ENCODE measurements at regions not wholly inside any gene's neighbourhood (a gene's known extent, or its start where the extent isn't known, plus 50 kb on each side); places are given as distances from the start of the nearest gene placed in this dataset.

GRCh38 chr10:107418085-107418806, 253.7 kb upstream of the SORCS1 start:
- CTCF ChIA-PET: no interaction called here
- POLR2A ChIA-PET: no interaction called here
- H3K9me3 ChIP-seq: no peaks in the 10 kb centered on the region
- TF ChIP-seq CTCF (IDR thresholded peaks at IDR 0.05; ENCODE audit: insufficient read depth in 1 of 2, low read depth in 1 of 2, low read length in 1 of 2, severe bottlenecking in 1 of 2, unreplicated experiment in 1 of 2): no peak
- no peak overlapping the region for H3K27ac Mint-ChIP-seq (ENCODE audit: unreplicated experiment)
- no peak overlapping the region for H3K4me3 Mint-ChIP-seq (ENCODE audit: unreplicated experiment)
- intact Hi-C loops (cut with micrococcal nuclease; ENCODE audit: unreplicated experiment): loop anchor here (10.0 kb wide), 1 partner anchor 1367 kb away; no protein-coding TSS in a partner anchor
- H3K36me3 ChIP-seq (ENCODE audit: control insufficient read depth, insufficient read depth, low read length): no peaks in the 10 kb centered on the region
- no peaks in the 10 kb centered on the region for H3K36me3 Mint-ChIP-seq (ENCODE audit: insufficient read depth, unreplicated experiment)
- no peaks in the 10 kb centered on the region for H3K9me3 Mint-ChIP-seq (ENCODE audit: unreplicated experiment)
- no peaks in the 10 kb centered on the region for H3K27me3 ChIP-seq (replicated peaks; ENCODE audit: control insufficient read depth, insufficient read depth, low read length)
- H3K4me1 Mint-ChIP-seq (ENCODE audit: low read depth, unreplicated experiment): no peaks in the 10 kb centered on the region
- H3K4me1 ChIP-seq: no peaks in the 10 kb centered on the region
- no peak overlapping the region for H3K4me3 ChIP-seq (ENCODE audit: low read depth, low read length)
- no peak for DNase-seq
- H3K27me3 Mint-ChIP-seq (ENCODE audit: insufficient read depth, unreplicated experiment): no peaks in the 10 kb centered on the region
- BruUV-seq (replicated peaks): no TSS peak

- no peaks in the 10 kb centered on the region for H3K4me1 Mint-ChIP-seq (ENCODE audit: low read depth, unreplicated experiment)
- TF ChIP-seq CTCF (IDR thresholded peaks at IDR 0.05; ENCODE audit: insufficient read depth in 1 of 2, low read depth in 1 of 2, low read length in 1 of 2, severe bottlenecking in 1 of 2, unreplicated experiment in 1 of 2): no peak
- H3K4me1 ChIP-seq: no peaks in the 10 kb centered on the region
- H3K27me3 Mint-ChIP-seq (ENCODE audit: insufficient read depth, unreplicated experiment): no peaks in the 10 kb centered on the region
- H3K36me3 ChIP-seq (ENCODE audit: control insufficient read depth, insufficient read depth, low read length): no peaks in the 10 kb centered on the region
- ChIA-PET POLR2A (no interaction called here), CTCF (no interaction called here)
- H3K27me3 ChIP-seq (replicated peaks; ENCODE audit: control insufficient read depth, insufficient read depth, low read length): no peaks in the 10 kb centered on the region
- H3K36me3 Mint-ChIP-seq (ENCODE audit: insufficient read depth, unreplicated experiment): no peaks in the 10 kb centered on the region
- intact Hi-C loops (cut with micrococcal nuclease; ENCODE audit: unreplicated experiment): loop anchor here (10.0 kb wide), 1 partner anchor 1367 kb away; no protein-coding TSS in a partner anchor
- H3K9me3 Mint-ChIP-seq (ENCODE audit: unreplicated experiment): no peaks in the 10 kb centered on the region
- no peak for DNase-seq
- H3K9me3 ChIP-seq: no peaks in the 10 kb centered on the region
- BruUV-seq (replicated peaks): no TSS peak
- H3K4me3 ChIP-seq (ENCODE audit: low read depth, low read length): no peak overlapping the region
- H3K4me3 Mint-ChIP-seq (ENCODE audit: unreplicated experiment): no peak overlapping the region
- no peak overlapping the region for H3K27ac Mint-ChIP-seq (ENCODE audit: unreplicated experiment)
Observed at GRCh38 chr10:107417446-107417845, 252.9 kb upstream of the SORCS1 start.

- no peaks in the 10 kb centered on the region for H3K36me3 ChIP-seq (ENCODE audit: control insufficient read depth, insufficient read depth, low read length)
- DNase-seq: no peak
Observed at GRCh38 chr10:107415446-107415845, 250.9 kb upstream of the SORCS1 start.

More at GRCh38 chr10:107415446-107415845, 250.9 kb upstream of the SORCS1 start:
- ChIA-PET POLR2A (no interaction called here), CTCF (no interaction called here)
- intact Hi-C loops (cut with micrococcal nuclease; ENCODE audit: unreplicated experiment): loop anchor here (10.0 kb wide), 1 partner anchor 1369 kb away; no protein-coding TSS in a partner anchor
- no peaks in the 10 kb centered on the region for H3K9me3 ChIP-seq
- Mint-ChIP-seq H3K4me3 (ENCODE audit: unreplicated experiment) (no peak overlapping the region), H3K4me1 (ENCODE audit: low read depth, unreplicated experiment) (no peaks in the 10 kb centered on the region), H3K36me3 (ENCODE audit: insufficient read depth, unreplicated experiment) (no peaks in the 10 kb centered on the region), H3K27ac (ENCODE audit: unreplicated experiment) (no peak overlapping the region), H3K9me3 (ENCODE audit: unreplicated experiment) (no peaks in the 10 kb centered on the region), H3K27me3 (ENCODE audit: insufficient read depth, unreplicated experiment) (peaks cover 4% of the 10 kb centered on the region)
- H3K4me3 ChIP-seq (ENCODE audit: low read depth, low read length): no peak overlapping the region
- no peaks in the 10 kb centered on the region for H3K27me3 ChIP-seq (replicated peaks; ENCODE audit: control insufficient read depth, insufficient read depth, low read length)
- H3K4me1 ChIP-seq: no peaks in the 10 kb centered on the region
- TF ChIP-seq CTCF (IDR thresholded peaks at IDR 0.05; ENCODE audit: insufficient read depth in 1 of 2, low read depth in 1 of 2, low read length in 1 of 2, severe bottlenecking in 1 of 2, unreplicated experiment in 1 of 2): no peak
- BruUV-seq (replicated peaks): no TSS peak
